Bronchial epithelial cell (primary cell): ENCODE measurements at regions not wholly inside any gene's neighbourhood (a gene's known extent, or its start where the extent isn't known, plus 50 kb on each side); places are given as distances from the start of the nearest gene placed in this dataset.
A peak's percentile ranks its signal among the peaks of the same experiment; 100 is the strongest.

ENCODE experiments used
- DNase-seq: peaks from one replicate; pipeline ENCODE4 v3.0.0-alpha.2; 2010; ENCODE audit warnings: low read depth
- FAIRE-seq: peaks from 2 replicates; lab custom pipeline; 2011; peaks lifted over from hg19 to GRCh38; lab: Jason Lieb, UNC
- H3K27me3 ChIP-seq: 2 replicates; pipeline ENCODE4 v1.5.1; 2011; ENCODE audit warnings: low read length; ENCODE audit not compliant: control insufficient read depth, insufficient read depth
- H3K36me3 ChIP-seq: 2 replicates; pipeline ENCODE4 v1.5.1; 2011; ENCODE audit warnings: low read length; ENCODE audit not compliant: control insufficient read depth, insufficient read depth
- H3K4me3 ChIP-seq: 2 replicates; pipeline ENCODE4 v1.5.1; 2011; ENCODE audit warnings: mild to moderate bottlenecking, low read depth, low read length, control low read depth
- TF ChIP-seq, protein P1 (sequence below): IDR thresholded peaks from 2 replicates; pipeline ENCODE4 v1.5.1; 2011; ENCODE audit warnings: mild to moderate bottlenecking, moderate library complexity, low read length, control low read depth, inconsistent platforms; ENCODE audit not compliant: insufficient read depth, severe bottlenecking

DNA sequence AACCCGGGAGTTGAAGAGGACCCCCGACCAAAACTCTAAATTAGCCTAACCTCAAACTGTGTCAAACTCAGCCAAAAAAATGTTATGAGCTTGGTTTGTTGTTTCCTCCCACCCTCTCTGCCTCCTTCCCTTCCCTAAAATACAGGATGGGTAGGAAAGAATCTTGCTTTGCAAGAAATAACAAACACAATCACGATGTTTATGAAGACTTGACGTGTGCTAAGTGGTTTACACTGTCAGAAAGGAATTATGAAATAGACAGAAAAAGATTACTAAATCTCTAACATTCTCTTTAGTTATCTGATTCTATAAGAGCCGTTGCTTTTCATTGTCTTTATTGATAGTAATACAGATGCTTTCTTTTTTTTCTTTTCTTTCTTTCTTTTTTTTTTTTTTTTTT, 285.1 kb downstream of the BMP7 start:
- DNase-seq (no peak), FAIRE-seq (no peak)
- no peaks in the 10 kb centered on the region for H3K36me3 ChIP-seq
- H3K4me3 ChIP-seq = no peak overlapping the region
- no peaks in the 10 kb centered on the region for H3K27me3 ChIP-seq
- TF ChIP-seq, protein P1, sequence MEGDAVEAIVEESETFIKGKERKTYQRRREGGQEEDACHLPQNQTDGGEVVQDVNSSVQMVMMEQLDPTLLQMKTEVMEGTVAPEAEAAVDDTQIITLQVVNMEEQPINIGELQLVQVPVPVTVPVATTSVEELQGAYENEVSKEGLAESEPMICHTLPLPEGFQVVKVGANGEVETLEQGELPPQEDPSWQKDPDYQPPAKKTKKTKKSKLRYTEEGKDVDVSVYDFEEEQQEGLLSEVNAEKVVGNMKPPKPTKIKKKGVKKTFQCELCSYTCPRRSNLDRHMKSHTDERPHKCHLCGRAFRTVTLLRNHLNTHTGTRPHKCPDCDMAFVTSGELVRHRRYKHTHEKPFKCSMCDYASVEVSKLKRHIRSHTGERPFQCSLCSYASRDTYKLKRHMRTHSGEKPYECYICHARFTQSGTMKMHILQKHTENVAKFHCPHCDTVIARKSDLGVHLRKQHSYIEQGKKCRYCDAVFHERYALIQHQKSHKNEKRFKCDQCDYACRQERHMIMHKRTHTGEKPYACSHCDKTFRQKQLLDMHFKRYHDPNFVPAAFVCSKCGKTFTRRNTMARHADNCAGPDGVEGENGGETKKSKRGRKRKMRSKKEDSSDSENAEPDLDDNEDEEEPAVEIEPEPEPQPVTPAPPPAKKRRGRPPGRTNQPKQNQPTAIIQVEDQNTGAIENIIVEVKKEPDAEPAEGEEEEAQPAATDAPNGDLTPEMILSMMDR = no peak

DNA sequence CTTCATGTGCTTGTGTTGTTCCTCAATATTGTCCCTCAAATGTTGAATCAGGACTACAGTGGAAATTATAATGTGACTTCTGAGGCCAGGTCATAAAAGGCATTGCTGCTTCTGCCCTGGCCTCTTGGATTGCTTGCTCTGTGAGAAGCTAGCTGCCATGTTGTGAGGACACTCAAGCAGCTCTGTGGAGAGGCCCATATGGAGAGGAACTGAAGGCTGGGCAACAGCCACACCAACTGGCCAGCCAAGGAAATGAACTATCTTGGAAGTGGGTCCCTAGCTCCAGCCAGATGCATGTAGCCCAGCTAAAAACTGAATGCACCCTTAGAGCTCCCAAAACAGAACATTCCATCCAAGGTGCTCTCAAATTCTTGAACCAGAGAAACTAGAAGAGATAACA, 282.6 kb downstream of the BMP7 start:
- FAIRE-seq (no peak), DNase-seq (no peak)
- H3K27me3 ChIP-seq = no peaks in the 10 kb centered on the region
- TF ChIP-seq, protein P1 = no peak
- H3K4me3 ChIP-seq = no peak overlapping the region
- no peaks in the 10 kb centered on the region for H3K36me3 ChIP-seq

DNA sequence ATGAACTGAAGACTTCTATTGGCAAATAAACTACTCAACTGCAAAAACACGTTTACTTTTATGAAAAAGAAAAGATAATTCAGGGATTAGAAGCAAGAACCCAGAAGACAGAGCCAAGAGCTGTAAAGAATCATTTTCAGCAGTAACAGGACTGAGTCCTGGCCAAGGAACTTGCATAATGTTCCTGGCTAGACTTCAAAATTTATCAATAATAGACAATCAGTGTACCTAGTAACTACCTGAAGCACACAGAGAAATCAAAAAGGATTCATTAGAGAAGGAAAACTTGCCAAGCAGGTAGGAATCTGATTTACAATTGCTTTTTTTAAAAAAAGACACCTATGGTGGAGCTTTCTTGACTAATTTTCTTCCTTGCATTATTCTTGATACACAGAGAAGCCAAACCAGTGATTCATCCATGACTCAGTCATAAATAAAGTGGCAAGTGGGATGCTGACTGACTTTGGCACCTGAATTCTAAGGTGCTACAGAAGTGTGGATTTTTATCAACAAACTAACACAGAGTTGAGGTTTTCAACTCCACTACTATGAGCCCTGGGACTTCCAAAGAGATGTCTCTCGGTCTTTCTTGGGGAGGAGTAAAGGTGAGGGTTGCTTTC, 281.3 kb downstream of the BMP7 start:
- DNase-seq = peak; percentile 69
- Histone ChIP-seq H3K27me3 (no peaks in the 10 kb centered on the region), H3K36me3 (no peaks in the 10 kb centered on the region), H3K4me3 (no peak overlapping the region)
- TF ChIP-seq, protein P1 = no peak
- no peak for FAIRE-seq

DNA sequence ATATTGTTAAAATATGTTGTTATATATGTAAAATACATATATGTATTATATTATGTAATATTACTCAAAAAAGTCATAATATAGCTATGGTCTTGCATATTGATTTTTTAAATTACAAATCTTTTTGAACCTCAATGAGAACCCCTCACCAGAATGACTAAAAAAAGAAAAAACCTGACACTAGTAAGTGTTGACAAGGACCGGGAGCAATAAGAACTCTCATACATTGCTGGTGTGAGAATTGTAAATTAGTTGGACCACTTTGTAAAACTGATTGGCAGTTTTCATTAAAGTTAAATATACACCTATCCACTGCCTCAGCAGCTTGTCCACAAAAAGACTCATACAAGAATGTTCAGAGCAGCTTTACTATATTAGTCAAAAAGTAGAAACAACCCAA, 280.0 kb downstream of the BMP7 start:
- Histone ChIP-seq H3K4me3 (no peak overlapping the region), H3K27me3 (no peaks in the 10 kb centered on the region), H3K36me3 (no peaks in the 10 kb centered on the region)
- FAIRE-seq (no peak), DNase-seq (no peak)
- TF ChIP-seq, protein P1 = no peak

DNA sequence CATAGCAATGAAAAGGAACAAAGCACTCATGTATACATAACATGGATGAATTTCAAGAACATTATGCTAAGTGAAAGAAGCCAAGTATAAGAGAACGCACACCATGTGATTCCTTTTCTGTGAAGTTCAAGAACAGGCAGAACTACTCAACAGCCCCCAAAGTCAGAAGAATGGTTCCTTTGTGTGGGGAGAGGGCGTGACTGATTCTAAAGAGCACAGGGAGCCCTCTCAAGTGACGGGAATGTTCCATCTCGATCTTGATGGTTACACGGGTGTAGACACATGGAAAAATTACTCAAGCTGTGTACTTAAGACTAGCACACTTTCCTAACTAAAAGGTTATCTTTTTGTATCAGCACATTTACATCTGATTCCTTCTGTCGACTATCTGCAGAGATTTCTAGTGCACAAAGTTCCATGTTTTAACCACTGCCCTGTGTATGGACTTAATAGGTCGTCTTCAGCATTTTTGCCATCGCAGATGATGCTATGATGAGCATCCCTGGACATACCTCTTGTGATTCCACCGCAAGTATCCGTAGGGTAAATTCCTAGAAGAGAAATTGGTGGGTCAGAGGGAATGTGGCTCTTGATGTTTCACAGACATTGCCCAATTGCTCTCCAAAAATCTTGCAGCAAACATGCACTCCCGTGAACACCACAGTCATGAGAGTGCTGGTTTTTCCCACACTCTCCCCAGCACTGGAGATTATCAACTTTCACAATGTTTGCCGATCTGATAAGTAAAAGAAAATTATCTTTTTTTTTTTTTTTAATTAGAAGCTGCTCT, 279.3 kb downstream of the BMP7 start:
- TF ChIP-seq, protein P1 = no peak
- DNase-seq (no peak), FAIRE-seq (no peak)
- no peaks in the 10 kb centered on the region for H3K27me3 ChIP-seq
- no peaks in the 10 kb centered on the region for H3K36me3 ChIP-seq
- no peak overlapping the region for H3K4me3 ChIP-seq

DNA sequence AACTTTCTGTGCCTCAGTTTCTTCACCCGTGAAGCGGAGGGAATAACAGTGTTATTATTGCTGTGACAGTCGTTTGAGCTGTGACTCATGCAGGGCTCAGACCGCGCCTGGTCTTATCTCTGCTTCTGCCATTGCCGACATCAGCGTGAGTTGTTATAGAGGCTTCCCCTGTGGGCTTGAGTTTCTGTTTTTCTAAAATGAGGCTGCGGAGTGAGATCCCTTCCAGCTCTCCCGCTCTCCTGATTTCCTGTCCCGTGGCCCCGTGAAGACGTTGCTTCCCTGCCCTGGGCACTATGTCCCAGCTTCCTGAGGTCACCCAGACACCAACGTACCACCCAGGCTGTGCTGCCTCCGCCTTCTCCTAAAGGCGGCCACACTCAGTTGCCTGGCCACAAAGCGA, 278.5 kb downstream of the BMP7 start:
- no peak overlapping the region for H3K4me3 ChIP-seq
- no peaks in the 10 kb centered on the region for H3K27me3 ChIP-seq
- FAIRE-seq (no peak), DNase-seq (no peak)
- TF ChIP-seq, protein P1 = no peak
- no peaks in the 10 kb centered on the region for H3K36me3 ChIP-seq
